Naive thymus-derived CD4-positive, alpha-beta T cell (primary cell): ENCODE measurements at regions not wholly inside any gene's neighbourhood (a gene's known extent, or its start where the extent isn't known, plus 50 kb on each side); places are given as distances from the start of the nearest gene placed in this dataset.

ENCODE experiments used
- ATAC-seq: fragments of 150-1000 bp; cut with Tn5 transposase; 2 replicates; pipeline ENCODE4 v1.10.0; 2021; ENCODE audit warnings: mild to moderate bottlenecking, moderate library complexity
- CTCF ChIA-PET: fragments of 350-600 bp; sonication (Branson Sonifier 250); formaldehyde crosslinking; loops from one replicate; lab custom pipeline; 2021; ENCODE audit warnings: antibody characterized with exemption; lab: Charles Lee
- POLR2A ChIA-PET: fragments of 350-600 bp; sonication (Branson Sonifier 250); formaldehyde crosslinking; loops from one replicate; lab custom pipeline; 2021; ENCODE audit warnings: antibody characterized with exemption, inconsistent platforms; lab: Charles Lee
- DNase-seq, 9 donors: peaks; one replicate each; pipeline versions ENCODE4 v3.0.0 to v3.0.0-alpha.2; 2020 to 2022; ENCODE audit warnings: mixed read lengths in 1 of 9
- H3K27ac ChIP-seq: one replicate; pipeline ENCODE4 v1.7.0; 2013; ENCODE audit warnings: mild to moderate bottlenecking, low read depth, low read length, moderate library complexity
- H3K27me3 ChIP-seq, 2 donors: one replicate each; pipeline ENCODE4 v1.7.0; 2013; ENCODE audit warnings: low read length in 2 of 2, mild to moderate bottlenecking in 2 of 2, moderate library complexity in 2 of 2; ENCODE audit not compliant: control insufficient read depth in 2 of 2, insufficient read depth in 2 of 2
- H3K36me3 ChIP-seq, 3 experiments: 1 replicate in 2 of 3; 2 replicates in 1 of 3; pipeline ENCODE4 v1.7.0; 2013; ENCODE audit warnings: low read length in 3 of 3, mild to moderate bottlenecking in 3 of 3, moderate library complexity in 1 of 3; ENCODE audit not compliant: insufficient read depth in 3 of 3, control insufficient read depth in 2 of 3
- H3K4me1 ChIP-seq, 2 donors: one replicate each; pipeline ENCODE4 v1.7.0; 2013; ENCODE audit warnings: low read length in 2 of 2, mild to moderate bottlenecking in 2 of 2, moderate library complexity in 1 of 2; ENCODE audit not compliant: control insufficient read depth in 2 of 2, insufficient read depth in 2 of 2
- H3K4me3 ChIP-seq: 2 replicates; pipeline ENCODE4 v1.7.0; 2013; ENCODE audit warnings: mild to moderate bottlenecking, low read length
- H3K9me3 ChIP-seq, 3 experiments: 1 replicate in 2 of 3; 2 replicates in 1 of 3; pipeline ENCODE4 v1.7.0; 2013; ENCODE audit warnings: low read length in 3 of 3; ENCODE audit not compliant: control insufficient read depth in 2 of 3
- H3K27ac Mint-ChIP-seq, 9 donors: one replicate each; pipeline ENCODE4 v1.8.0; 2020 to 2022; ENCODE audit warnings: mixed read lengths in 9 of 9, mild to moderate bottlenecking in 8 of 9, moderate library complexity in 5 of 9, inconsistent platforms in 2 of 9
- H3K27me3 Mint-ChIP-seq, 5 donors: one replicate each; pipeline ENCODE4 v1.8.0; 2021 to 2022; ENCODE audit warnings: mixed read lengths in 5 of 5, mild to moderate bottlenecking in 1 of 5
- H3K36me3 Mint-ChIP-seq, 5 donors: one replicate each; pipeline ENCODE4 v1.8.0; 2020 to 2022; ENCODE audit warnings: mixed read lengths in 5 of 5, mild to moderate bottlenecking in 3 of 5, inconsistent platforms in 1 of 5
- H3K4me1 Mint-ChIP-seq, 7 donors: one replicate each; pipeline ENCODE4 v1.8.0; 2020 to 2022; ENCODE audit warnings: mixed read lengths in 7 of 7, mild to moderate bottlenecking in 3 of 7, inconsistent platforms in 1 of 7
- H3K4me3 Mint-ChIP-seq, 10 donors: one replicate each; pipeline ENCODE4 v1.8.0; 2020 to 2022; ENCODE audit warnings: mild to moderate bottlenecking in 10 of 10, mixed read lengths in 10 of 10, moderate library complexity in 6 of 10, inconsistent platforms in 2 of 10
- H3K9me3 Mint-ChIP-seq, 11 donors: one replicate each; pipeline ENCODE4 v1.8.0; 2020 to 2022; ENCODE audit warnings: mixed read lengths in 11 of 11, mild to moderate bottlenecking in 4 of 11, inconsistent platforms in 1 of 11, moderate library complexity in 1 of 11
- intact Hi-C, 2 donors: fragments of 100-400 bp; cut with micrococcal nuclease; formaldehyde crosslinking; loops; one replicate each; pipeline ENCODE4 v1.15.1; 2023

DNA sequence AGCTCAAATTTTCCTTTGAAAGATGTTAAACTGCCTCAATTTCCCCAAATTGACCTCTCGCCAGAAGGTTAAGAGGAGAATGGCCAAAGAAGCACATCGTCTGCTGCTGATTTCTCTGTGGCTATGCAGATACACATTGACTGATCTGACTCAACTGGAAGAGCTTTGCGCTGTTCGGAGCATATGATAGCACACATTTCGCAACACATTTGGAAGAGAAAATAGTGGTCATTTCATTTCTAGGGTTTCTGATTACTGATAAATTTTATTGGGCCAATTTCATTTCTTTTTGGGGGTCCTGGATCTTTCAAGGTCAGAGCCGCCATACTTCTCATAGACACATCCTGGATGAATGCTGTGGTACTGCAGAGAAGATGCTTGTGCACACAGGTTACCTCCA, 138.5 kb downstream of the TMEM200C start:
- H3K36me3 Mint-ChIP-seq: no peaks in the 10 kb centered on the region
- Histone ChIP-seq H3K4me1 (no peaks in the 10 kb centered on the region), H3K27me3 (peaks cover 0 to 3% of the 10 kb centered on the region in 2 donors), H3K36me3 (no peaks in the 10 kb centered on the region), H3K4me3 (no peak overlapping the region), H3K27ac (no peak overlapping the region), H3K9me3 (no peaks in the 10 kb centered on the region)
- ChIA-PET CTCF (no interaction called here), POLR2A (no interaction called here)
- H3K27ac Mint-ChIP-seq: no peak overlapping the region
- intact Hi-C loops: no loop called here
- no peak overlapping the region for H3K4me3 Mint-ChIP-seq
- ATAC-seq (no peak), DNase-seq (no peak)
- peaks cover 0 to 56% (median 26%) of the 10 kb centered on the region in 5 donors for H3K27me3 Mint-ChIP-seq
- H3K9me3 Mint-ChIP-seq: peaks cover 0 to 6% (median 0%) of the 10 kb centered on the region in 11 donors
- H3K4me1 Mint-ChIP-seq: no peaks in the 10 kb centered on the region

DNA sequence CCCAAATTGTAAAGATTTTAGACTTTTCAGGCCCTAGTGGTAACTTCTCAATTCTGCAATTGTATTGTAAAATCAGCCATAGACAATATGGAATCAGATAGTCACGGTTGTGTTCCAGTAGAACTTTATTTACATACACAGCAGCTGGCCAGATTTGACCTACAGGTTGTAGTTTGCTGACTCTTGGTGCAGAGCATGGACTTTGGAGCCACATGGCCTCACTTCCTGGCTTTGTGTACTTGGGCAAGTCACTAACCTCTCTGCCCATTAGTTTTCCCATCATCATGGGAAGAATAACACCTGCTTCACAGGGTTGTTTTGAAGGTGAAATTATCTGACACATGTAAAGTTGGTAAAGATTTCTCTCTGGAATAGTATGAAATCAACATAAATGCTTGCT, 147.6 kb downstream of the TMEM200C start:
- H3K36me3 ChIP-seq: no peaks in the 10 kb centered on the region
- intact Hi-C loops: no loop called here
- H3K27ac ChIP-seq: no peak overlapping the region
- H3K27me3 Mint-ChIP-seq: peaks cover 0 to 33% (median 9%) of the 10 kb centered on the region in 5 donors
- POLR2A ChIA-PET: no interaction called here
- H3K4me1 Mint-ChIP-seq: no peaks in the 10 kb centered on the region
- H3K4me3 ChIP-seq: no peak overlapping the region
- H3K27ac Mint-ChIP-seq: no peak overlapping the region
- H3K9me3 ChIP-seq: no peaks in the 10 kb centered on the region
- no peak for ATAC-seq
- H3K36me3 Mint-ChIP-seq: no peaks in the 10 kb centered on the region
- H3K4me3 Mint-ChIP-seq: no peak overlapping the region
- H3K27me3 ChIP-seq: no peaks in the 10 kb centered on the region
- CTCF ChIA-PET: interaction anchor here (0.7 kb wide), 1 partner anchor 187 kb away, joined by 3 read pairs; no protein-coding TSS in a partner anchor
- no peaks in the 10 kb centered on the region for H3K4me1 ChIP-seq
- no peak for DNase-seq
- H3K9me3 Mint-ChIP-seq: peaks cover 0 to 5% (median 2%) of the 10 kb centered on the region in 11 donors

- ATAC-seq (no peak), DNase-seq (no peak)
- ChIA-PET CTCF (no interaction called here), POLR2A (no interaction called here)
- Mint-ChIP-seq H3K9me3 (peaks cover 0 to 5% (median 2%) of the 10 kb centered on the region in 11 donors), H3K4me1 (no peaks in the 10 kb centered on the region), H3K36me3 (no peaks in the 10 kb centered on the region), H3K27ac (no peak overlapping the region), H3K4me3 (no peak overlapping the region), H3K27me3 (peaks cover 0 to 33% (median 13%) of the 10 kb centered on the region in 5 donors)
- Histone ChIP-seq H3K36me3 (no peaks in the 10 kb centered on the region), H3K27me3 (no peaks in the 10 kb centered on the region), H3K4me3 (no peak overlapping the region), H3K4me1 (no peaks in the 10 kb centered on the region), H3K27ac (no peak overlapping the region), H3K9me3 (no peaks in the 10 kb centered on the region)
- intact Hi-C loops: no loop called here
These were observed 148.5 kb downstream of the TMEM200C start for GRCh38 chr18:5746844-5747243.

- Mint-ChIP-seq H3K9me3 (peaks cover 0 to 5% (median 0%) of the 10 kb centered on the region in 11 donors), H3K27me3 (peaks cover 0 to 37% (median 12%) of the 10 kb centered on the region in 5 donors), H3K27ac (no peak overlapping the region), H3K4me1 (no peaks in the 10 kb centered on the region), H3K4me3 (no peak overlapping the region), H3K36me3 (no peaks in the 10 kb centered on the region)
- H3K27me3 ChIP-seq: no peaks in the 10 kb centered on the region
- H3K4me1 ChIP-seq: no peaks in the 10 kb centered on the region
- DNase-seq: no peak
- no peak for ATAC-seq
- POLR2A ChIA-PET: no interaction called here
- no peaks in the 10 kb centered on the region for H3K36me3 ChIP-seq
- H3K27ac ChIP-seq: no peak overlapping the region
- H3K4me3 ChIP-seq: no peak overlapping the region
- intact Hi-C loops: no loop called here
- no peaks in the 10 kb centered on the region for H3K9me3 ChIP-seq
- CTCF ChIA-PET: no interaction called here
These were observed 150.7 kb downstream of the TMEM200C start for GRCh38 chr18:5744659-5745058.

DNA sequence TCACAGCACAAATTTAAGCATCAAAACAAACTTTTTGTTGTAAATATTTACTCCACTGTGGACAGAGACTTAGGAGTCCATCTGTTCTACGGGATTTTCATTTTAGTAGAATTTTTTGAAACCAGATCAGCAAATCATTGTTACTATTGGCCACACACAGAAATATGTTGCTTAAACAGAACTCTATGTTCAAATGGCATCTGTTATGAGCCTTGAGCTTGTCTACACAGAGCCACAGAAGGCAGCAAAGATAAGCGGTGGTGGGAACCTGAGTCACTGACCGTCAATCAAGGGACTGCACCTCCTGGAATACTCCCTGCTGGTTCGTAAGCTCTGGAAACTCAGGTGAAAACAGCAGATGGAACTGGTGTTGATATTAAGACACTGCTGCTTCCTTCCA, 156.8 kb downstream of the TMEM200C start:
- Histone ChIP-seq H3K9me3 (no peaks in the 10 kb centered on the region), H3K4me3 (no peak overlapping the region), H3K27me3 (no peaks in the 10 kb centered on the region), H3K4me1 (no peaks in the 10 kb centered on the region), H3K36me3 (no peaks in the 10 kb centered on the region), H3K27ac (no peak overlapping the region)
- Mint-ChIP-seq H3K27ac (no peak overlapping the region), H3K9me3 (peaks cover 0 to 5% (median 0%) of the 10 kb centered on the region in 11 donors), H3K27me3 (peaks cover 0 to 49% (median 10%) of the 10 kb centered on the region in 5 donors), H3K36me3 (no peaks in the 10 kb centered on the region), H3K4me1 (no peaks in the 10 kb centered on the region), H3K4me3 (no peak overlapping the region)
- ATAC-seq (no peak), DNase-seq (no peak)
- ChIA-PET CTCF (no interaction called here), POLR2A (no interaction called here)
- intact Hi-C loops: no loop called here

GRCh38 chr18:5732318-5732717, 163.0 kb downstream of the TMEM200C start:
- POLR2A ChIA-PET: no interaction called here
- CTCF ChIA-PET: interaction anchor here (0.5 kb wide), 1 partner anchor 122 kb away, joined by 3 read pairs; no protein-coding TSS in a partner anchor
- Histone ChIP-seq H3K36me3 (no peaks in the 10 kb centered on the region), H3K27ac (no peak overlapping the region), H3K4me1 (no peaks in the 10 kb centered on the region), H3K4me3 (no peak overlapping the region), H3K27me3 (no peaks in the 10 kb centered on the region), H3K9me3 (no peaks in the 10 kb centered on the region)
- H3K9me3 Mint-ChIP-seq: peaks cover 0 to 7% (median 0%) of the 10 kb centered on the region in 11 donors
- intact Hi-C loops: no loop called here
- ATAC-seq: no peak
- no peak overlapping the region for H3K27ac Mint-ChIP-seq
- no peak for DNase-seq
- H3K27me3 Mint-ChIP-seq: peaks cover 0 to 41% (median 17%) of the 10 kb centered on the region in 5 donors
- no peaks in the 10 kb centered on the region for H3K4me1 Mint-ChIP-seq
- H3K36me3 Mint-ChIP-seq: no peaks in the 10 kb centered on the region
- no peak overlapping the region for H3K4me3 Mint-ChIP-seq

DNA sequence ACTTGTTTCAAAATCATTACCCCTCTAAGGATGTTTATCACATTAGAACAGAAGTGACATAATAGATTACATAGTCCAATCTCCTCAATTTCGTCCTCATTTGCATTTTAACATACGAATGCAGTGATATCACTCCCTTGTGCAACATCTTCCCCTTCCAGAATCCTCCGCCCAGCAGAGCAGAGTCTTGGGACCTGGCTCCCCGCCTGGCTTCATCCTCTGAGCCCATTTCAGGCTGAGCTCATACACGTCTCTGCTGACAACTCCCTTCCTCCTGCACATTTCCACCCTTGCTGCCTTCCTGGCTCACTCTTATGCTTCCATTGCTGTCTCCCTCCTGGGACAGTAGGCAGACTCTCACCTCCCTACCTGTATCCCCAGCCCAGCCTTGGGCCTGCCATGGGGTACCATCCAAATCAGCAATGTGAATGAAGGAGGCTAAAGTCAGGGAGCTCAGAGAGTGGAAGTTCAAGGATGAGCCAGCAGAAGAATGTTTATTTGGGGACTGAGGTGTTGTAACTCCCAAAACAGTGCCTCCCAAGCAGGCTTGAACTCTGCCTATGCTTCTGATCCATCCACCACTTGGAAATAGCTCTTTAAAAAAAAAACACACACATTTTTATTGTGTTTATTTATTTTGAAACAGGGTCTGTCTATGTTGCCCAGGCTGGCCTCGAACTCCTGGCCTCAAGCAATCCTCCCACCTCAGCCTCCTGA, 165.2 kb downstream of the TMEM200C start:
- ATAC-seq (no peak), DNase-seq (no peak)
- Histone ChIP-seq H3K27ac (no peak overlapping the region), H3K4me3 (no peak overlapping the region), H3K27me3 (no peaks in the 10 kb centered on the region), H3K4me1 (no peaks in the 10 kb centered on the region), H3K9me3 (no peaks in the 10 kb centered on the region), H3K36me3 (no peaks in the 10 kb centered on the region)
- intact Hi-C loops: no loop called here
- ChIA-PET POLR2A (no interaction called here), CTCF (no interaction called here)
- Mint-ChIP-seq H3K4me3 (no peak overlapping the region), H3K27ac (no peak overlapping the region), H3K27me3 (peaks cover 0 to 23% (median 16%) of the 10 kb centered on the region in 5 donors), H3K9me3 (peaks cover 0 to 7% (median 0%) of the 10 kb centered on the region in 11 donors), H3K36me3 (no peaks in the 10 kb centered on the region), H3K4me1 (no peaks in the 10 kb centered on the region)
